BLaER1 (cell line): ENCODE measurements at regions not wholly inside any gene's neighbourhood (a gene's known extent, or its start where the extent isn't known, plus 50 kb on each side); places are given as distances from the start of the nearest gene placed in this dataset.
"Not testable (repeated sequence)": the region's sequence is repeated elsewhere in the genome, so short reads cannot be mapped to it uniquely, and the experiment has no call there.

ENCODE experiments used
- H3K27ac ChIP-seq: shearing (Covaris generic); formaldehyde crosslinking; 2 replicates; pipeline ENCODE4 v1.8.1; 2022
- H3K27me3 ChIP-seq: shearing (Covaris generic); formaldehyde crosslinking; 2 replicates; pipeline ENCODE4 v1.8.1; 2022
- H3K36me3 ChIP-seq: shearing (Covaris generic); formaldehyde crosslinking; 2 replicates; pipeline ENCODE4 v1.8.1; 2022
- H3K4me1 ChIP-seq: shearing (Covaris generic); formaldehyde crosslinking; 2 replicates; pipeline ENCODE4 v1.8.1; 2022
- H3K4me2 ChIP-seq: shearing (Covaris generic); formaldehyde crosslinking; 2 replicates; pipeline ENCODE4 v1.8.1; 2022
- H3K4me3 ChIP-seq: shearing (Covaris generic); formaldehyde crosslinking; 2 replicates; pipeline ENCODE4 v1.8.1; 2022
- H3K9ac ChIP-seq: shearing (Covaris generic); formaldehyde crosslinking; 2 replicates; pipeline ENCODE4 v1.8.1; 2022
- H3K9me3 ChIP-seq: shearing (Covaris generic); formaldehyde crosslinking; 2 replicates; pipeline ENCODE4 v1.8.1; 2022
- H4K20me1 ChIP-seq: shearing (Covaris generic); formaldehyde crosslinking; 2 replicates; pipeline ENCODE4 v1.8.1; 2022
- Cebpa-rat ChIP-seq: shearing (Covaris generic); IDR thresholded peaks from 2 replicates; pipeline ENCODE4 v1.8.1; 2022

DNA sequence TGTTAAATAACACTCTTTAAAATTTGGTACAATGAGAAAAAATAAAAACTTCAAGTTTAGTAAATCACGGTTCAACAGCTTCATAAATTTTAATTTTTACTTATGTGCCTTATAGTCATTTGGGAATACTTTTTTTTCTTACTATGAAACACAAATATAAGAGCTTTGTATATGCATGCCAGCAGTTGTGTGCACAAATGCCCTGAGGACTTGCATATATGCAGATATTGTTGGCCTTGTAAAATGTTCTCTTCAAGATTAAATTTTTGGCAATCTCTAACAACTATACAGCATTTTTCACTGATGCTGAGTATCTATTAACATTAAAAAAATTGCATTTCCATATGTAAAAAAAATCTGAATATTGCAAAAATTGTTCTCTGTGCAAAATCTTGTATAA, 458.7 kb upstream of the BRINP3 start:
- H3K9me3 ChIP-seq = no peaks in the 10 kb centered on the region
- H3K4me1 ChIP-seq = no peaks in the 10 kb centered on the region
- no peak overlapping the region for H3K9ac ChIP-seq
- no peaks in the 10 kb centered on the region for H3K36me3 ChIP-seq
- no peak overlapping the region for H3K4me2 ChIP-seq
- no peak for TF ChIP-seq Cebpa-rat
- no peak overlapping the region for H3K4me3 ChIP-seq
- no peaks in the 10 kb centered on the region for H3K27me3 ChIP-seq
- no peak overlapping the region for H3K27ac ChIP-seq
- no peaks in the 10 kb centered on the region for H4K20me1 ChIP-seq

DNA sequence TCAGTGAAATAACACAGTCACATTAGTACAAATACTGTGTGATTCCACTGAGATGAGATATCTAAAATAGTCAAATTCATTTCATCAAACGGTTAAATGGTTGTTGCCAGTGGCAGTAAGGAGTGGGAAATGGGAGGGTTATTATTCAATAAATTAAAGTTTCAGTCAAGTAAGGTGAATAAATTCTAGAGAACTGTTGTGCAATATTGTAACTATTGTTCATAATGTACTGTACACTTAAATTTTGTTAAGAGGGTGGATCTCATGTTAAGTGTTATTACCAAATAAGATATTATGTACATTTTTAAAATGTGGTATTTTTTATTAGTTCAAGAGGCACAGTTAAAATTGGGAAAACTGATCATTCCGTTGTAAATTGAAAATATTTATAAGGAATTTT, 463.3 kb upstream of the BRINP3 start:
- Histone ChIP-seq H3K4me3 (no peak overlapping the region), H3K9me3 (no peaks in the 10 kb centered on the region), H3K4me2 (no peak overlapping the region), H3K27ac (no peak overlapping the region), H3K4me1 (no peaks in the 10 kb centered on the region), H3K27me3 (no peaks in the 10 kb centered on the region), H3K9ac (no peak overlapping the region), H4K20me1 (no peaks in the 10 kb centered on the region), H3K36me3 (no peaks in the 10 kb centered on the region)
- no peak for TF ChIP-seq Cebpa-rat

DNA sequence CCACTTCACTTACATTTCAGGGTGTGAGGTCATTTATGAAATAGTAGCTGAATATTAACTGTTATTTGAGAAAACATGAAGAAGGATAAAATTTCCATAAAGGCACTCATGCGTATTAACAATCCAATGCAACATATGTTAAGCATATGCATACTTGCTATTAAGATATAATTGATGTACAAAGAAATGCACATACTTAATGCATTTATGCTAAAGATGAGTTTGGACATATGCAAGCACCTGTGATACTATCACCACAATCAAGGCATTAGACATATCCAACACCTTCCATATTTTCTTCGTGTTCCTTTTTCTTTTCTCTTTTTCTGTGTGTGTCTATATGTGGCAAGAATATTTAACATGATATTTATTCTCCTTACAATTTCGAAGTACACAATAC, 464.8 kb upstream of the BRINP3 start:
- Histone ChIP-seq H3K36me3 (no peaks in the 10 kb centered on the region), H3K9me3 (no peaks in the 10 kb centered on the region), H3K4me2 (no peak overlapping the region), H4K20me1 (no peaks in the 10 kb centered on the region), H3K4me1 (no peaks in the 10 kb centered on the region), H3K27me3 (no peaks in the 10 kb centered on the region), H3K9ac (no peak overlapping the region), H3K27ac (no peak overlapping the region), H3K4me3 (no peak overlapping the region)
- no peak for TF ChIP-seq Cebpa-rat

DNA sequence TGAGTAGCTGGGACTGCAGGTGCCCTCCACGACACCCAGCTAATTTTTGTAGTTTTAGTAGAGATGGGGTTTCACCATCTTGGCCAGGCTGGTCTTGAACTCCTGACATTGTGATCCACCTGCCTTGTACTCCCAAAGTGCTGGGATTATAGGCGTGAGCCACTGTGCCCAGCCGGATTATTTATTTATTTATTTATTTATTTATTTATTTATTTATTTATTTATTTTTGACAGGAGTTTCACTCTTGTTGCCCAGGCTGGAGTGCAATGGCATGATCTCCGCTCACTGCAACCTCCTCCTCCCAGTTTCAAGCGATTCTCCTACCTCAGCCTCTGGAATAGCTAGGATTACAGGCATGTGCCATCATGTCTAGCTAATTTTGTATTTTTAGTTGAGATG, 466.1 kb upstream of the BRINP3 start:
- not testable (repeated sequence) for H3K36me3 ChIP-seq, H3K9ac ChIP-seq, H3K27me3 ChIP-seq, H4K20me1 ChIP-seq, H3K4me2 ChIP-seq, H3K4me3 ChIP-seq, H3K27ac ChIP-seq, H3K4me1 ChIP-seq, H3K9me3 ChIP-seq

DNA sequence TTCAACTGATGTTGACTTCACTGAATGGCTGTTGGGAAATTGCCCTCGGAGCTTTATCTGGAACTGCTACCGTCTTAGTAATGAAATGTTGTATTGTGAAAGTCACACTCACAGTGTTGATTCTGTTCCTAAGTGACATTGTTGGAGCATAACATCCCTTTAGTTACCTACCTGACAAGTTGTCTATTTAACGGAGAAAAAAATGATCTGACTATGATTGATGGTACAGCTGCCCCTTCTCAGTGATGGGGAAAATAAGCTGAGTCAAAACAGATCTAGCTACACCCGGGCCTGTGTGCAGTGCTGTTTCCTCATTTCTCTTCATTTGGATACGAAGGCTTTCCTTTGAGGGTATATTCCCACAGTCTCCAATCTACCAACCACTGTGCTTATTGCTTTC, 472.3 kb upstream of the BRINP3 start:
- H3K4me2 ChIP-seq = no peak overlapping the region
- no peak for TF ChIP-seq Cebpa-rat
- H3K27ac ChIP-seq = no peak overlapping the region
- H3K9me3 ChIP-seq = no peaks in the 10 kb centered on the region
- H3K4me3 ChIP-seq = no peak overlapping the region
- H4K20me1 ChIP-seq = no peaks in the 10 kb centered on the region
- no peaks in the 10 kb centered on the region for H3K4me1 ChIP-seq
- H3K36me3 ChIP-seq = no peaks in the 10 kb centered on the region
- no peaks in the 10 kb centered on the region for H3K27me3 ChIP-seq
- no peak overlapping the region for H3K9ac ChIP-seq

DNA sequence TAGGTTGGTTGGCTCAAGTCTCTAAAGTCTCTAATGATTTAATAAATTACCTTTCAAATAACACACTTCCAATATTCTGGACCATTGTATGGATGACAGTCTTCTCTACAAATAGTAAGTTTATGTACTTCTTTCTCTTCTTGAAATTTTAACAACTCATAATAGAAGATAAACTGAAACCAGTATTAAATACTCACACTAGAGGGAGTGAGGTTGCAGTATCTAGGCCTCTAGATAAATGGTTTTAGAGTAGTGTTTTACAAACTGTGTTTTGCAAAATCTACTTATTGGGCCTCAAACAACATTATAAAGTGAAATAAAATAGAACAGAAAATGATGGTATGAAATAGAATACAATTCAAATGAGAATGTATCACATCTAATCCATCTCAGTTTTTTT, 479.9 kb upstream of the BRINP3 start:
- no peak overlapping the region for H3K4me3 ChIP-seq
- H3K27ac ChIP-seq = no peak overlapping the region
- no peaks in the 10 kb centered on the region for H4K20me1 ChIP-seq
- no peak overlapping the region for H3K4me2 ChIP-seq
- H3K27me3 ChIP-seq = no peaks in the 10 kb centered on the region
- no peak for TF ChIP-seq Cebpa-rat
- no peaks in the 10 kb centered on the region for H3K36me3 ChIP-seq
- no peaks in the 10 kb centered on the region for H3K4me1 ChIP-seq
- H3K9ac ChIP-seq = no peak overlapping the region
- H3K9me3 ChIP-seq = no peaks in the 10 kb centered on the region

DNA sequence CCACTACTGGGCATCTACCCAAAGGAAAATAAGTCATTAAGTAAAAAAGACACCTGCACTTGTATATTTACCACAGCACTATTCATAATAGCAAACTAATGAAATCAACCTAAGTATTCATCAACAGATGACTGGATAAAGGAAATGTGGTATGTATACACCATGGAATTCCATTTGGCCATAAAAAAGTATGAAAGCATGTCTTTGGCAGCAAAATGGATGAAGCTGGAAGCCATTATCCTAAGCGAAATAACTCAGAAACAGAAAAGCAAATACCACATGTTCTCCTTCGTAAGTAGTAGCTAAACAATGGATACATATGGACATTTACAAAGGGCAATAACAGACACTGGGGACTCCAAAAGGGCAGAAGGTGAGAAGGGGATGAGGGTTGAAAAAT, 485.7 kb upstream of the BRINP3 start:
- Histone ChIP-seq H3K27me3 (no peaks in the 10 kb centered on the region), H3K9ac (no peak overlapping the region), H3K4me3 (no peak overlapping the region), H3K4me1 (no peaks in the 10 kb centered on the region), H3K9me3 (no peaks in the 10 kb centered on the region), H3K27ac (no peak overlapping the region), H4K20me1 (no peaks in the 10 kb centered on the region), H3K36me3 (no peaks in the 10 kb centered on the region), H3K4me2 (no peak overlapping the region)
- no peak for TF ChIP-seq Cebpa-rat

DNA sequence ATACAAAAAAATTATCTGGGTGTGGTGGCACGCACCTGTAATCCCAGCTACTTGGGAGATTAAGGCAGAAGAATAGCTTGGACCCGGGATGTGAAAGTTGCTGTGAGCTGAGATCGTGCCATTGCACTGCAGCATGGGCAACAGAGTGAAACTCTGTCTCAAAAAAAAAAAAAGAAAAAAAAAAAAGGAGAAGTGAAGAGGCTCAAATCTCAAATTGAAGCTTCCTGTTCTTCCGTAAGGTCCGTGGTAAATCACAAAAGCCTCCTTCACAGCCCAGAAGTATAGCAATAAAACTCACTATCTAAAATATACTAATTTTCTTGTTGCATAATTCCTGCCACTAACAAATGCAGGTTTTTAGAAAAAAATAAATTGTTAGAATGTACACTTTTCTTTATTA, 498.2 kb upstream of the BRINP3 start:
- Histone ChIP-seq H3K27ac (no peak overlapping the region), H3K4me2 (no peak overlapping the region), H4K20me1 (no peaks in the 10 kb centered on the region), H3K36me3 (no peaks in the 10 kb centered on the region), H3K4me1 (no peaks in the 10 kb centered on the region), H3K9ac (no peak overlapping the region), H3K4me3 (no peak overlapping the region), H3K9me3 (peaks cover 9% of the 10 kb centered on the region), H3K27me3 (no peaks in the 10 kb centered on the region)
- no peak for TF ChIP-seq Cebpa-rat

DNA sequence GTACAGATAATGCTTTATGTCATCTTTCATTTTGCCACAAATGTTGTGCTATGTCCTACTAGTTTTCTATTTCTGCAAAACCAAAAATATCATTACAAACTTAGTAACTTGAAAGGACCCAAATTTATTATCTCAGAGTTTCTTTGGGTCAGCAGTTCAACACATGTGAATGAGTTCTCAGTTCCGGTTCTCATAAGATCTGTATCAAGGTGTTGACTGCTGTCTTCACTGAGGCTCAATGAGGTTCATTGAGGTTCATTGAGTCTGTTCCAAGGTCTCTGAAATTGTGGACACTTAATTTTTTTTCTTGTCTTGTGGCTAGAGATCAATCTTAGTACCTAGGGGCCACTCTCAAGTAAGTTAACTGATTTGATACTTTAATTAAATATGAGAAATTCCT, 525.1 kb upstream of the BRINP3 start:
- Histone ChIP-seq H3K9me3 (no peaks in the 10 kb centered on the region), H3K9ac (no peak overlapping the region), H3K27me3 (no peaks in the 10 kb centered on the region), H3K4me2 (no peak overlapping the region), H3K4me3 (no peak overlapping the region), H3K36me3 (no peaks in the 10 kb centered on the region), H3K4me1 (no peaks in the 10 kb centered on the region), H3K27ac (no peak overlapping the region), H4K20me1 (no peaks in the 10 kb centered on the region)
- TF ChIP-seq Cebpa-rat = no peak

DNA sequence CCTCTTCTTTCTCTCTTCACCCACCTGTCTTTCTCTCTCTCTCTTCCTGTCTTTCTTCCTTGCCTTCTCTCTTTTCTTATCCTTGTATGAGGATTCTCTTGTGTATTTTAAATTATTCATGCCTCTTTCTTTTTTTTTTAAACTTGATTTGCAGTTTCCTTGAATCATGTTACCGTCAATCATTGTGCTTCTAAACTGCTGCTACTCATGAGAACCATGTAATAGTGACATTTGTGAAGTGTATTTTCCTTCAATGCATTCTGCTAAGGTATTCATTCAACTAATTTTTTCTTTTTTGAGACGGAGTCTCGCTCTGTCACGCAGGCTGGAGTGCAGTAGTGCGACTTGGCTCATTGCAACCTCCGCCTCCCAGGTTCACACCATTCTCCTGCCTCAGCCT, 539.1 kb upstream of the BRINP3 start:
- no peaks in the 10 kb centered on the region for H3K36me3 ChIP-seq
- H3K4me3 ChIP-seq = no peak overlapping the region
- no peaks in the 10 kb centered on the region for H3K9me3 ChIP-seq
- H3K4me2 ChIP-seq = no peak overlapping the region
- no peak overlapping the region for H3K27ac ChIP-seq
- H3K9ac ChIP-seq = no peak overlapping the region
- no peaks in the 10 kb centered on the region for H3K4me1 ChIP-seq
- no peaks in the 10 kb centered on the region for H3K27me3 ChIP-seq
- H4K20me1 ChIP-seq = no peaks in the 10 kb centered on the region
- TF ChIP-seq Cebpa-rat = no peak

DNA sequence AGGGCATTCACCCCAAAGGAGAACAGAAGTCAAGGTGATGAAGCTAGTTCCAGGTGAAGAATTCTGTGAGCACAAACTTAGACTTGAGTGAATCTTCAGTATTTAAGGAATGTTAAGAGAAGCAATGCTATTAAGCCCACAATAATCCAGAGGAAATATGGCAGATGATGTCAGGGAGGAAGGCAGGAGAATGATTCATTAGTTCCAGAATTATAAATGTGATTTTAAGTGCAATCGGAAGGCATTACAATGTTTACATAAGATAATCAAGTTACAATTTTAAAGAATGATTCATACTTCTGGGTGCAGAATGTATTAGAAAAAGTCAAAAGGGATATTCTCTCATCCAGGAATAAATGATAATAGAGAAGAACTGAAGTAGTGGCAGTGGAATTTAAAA, 545.2 kb upstream of the BRINP3 start:
- H4K20me1 ChIP-seq = no peaks in the 10 kb centered on the region
- no peak overlapping the region for H3K4me3 ChIP-seq
- no peaks in the 10 kb centered on the region for H3K27me3 ChIP-seq
- no peak overlapping the region for H3K9ac ChIP-seq
- no peak overlapping the region for H3K4me2 ChIP-seq
- H3K36me3 ChIP-seq = no peaks in the 10 kb centered on the region
- H3K27ac ChIP-seq = no peak overlapping the region
- peaks cover 7% of the 10 kb centered on the region for H3K9me3 ChIP-seq
- no peaks in the 10 kb centered on the region for H3K4me1 ChIP-seq
- no peak for TF ChIP-seq Cebpa-rat
